GM10847 (cell line): ENCODE measurements at regions not wholly inside any gene's neighbourhood (a gene's known extent, or its start where the extent isn't known, plus 50 kb on each side); places are given as distances from the start of the nearest gene placed in this dataset.

Experiments used
- POLR2A ChIP-seq: IDR thresholded peaks from 2 replicates; pipeline ENCODE4 v1.6.1; 2011; ENCODE audit not compliant: insufficient read length; ENCODE audit errors: extremely low read depth

GRCh38 chr17:70493277-70493874, 324.0 kb downstream of the KCNJ2 start:
- TF ChIP-seq POLR2A: no peak

GRCh38 chr17:70498631-70499030, 329.3 kb downstream of the KCNJ2 start:
- TF ChIP-seq POLR2A: no peak

GRCh38 chr17:70499067-70499786, 329.9 kb downstream of the KCNJ2 start:
- no peak for TF ChIP-seq POLR2A

- no peak for TF ChIP-seq POLR2A
Observed at GRCh38 chr17:70503449-70503848, 334.1 kb downstream of the KCNJ2 start.

- TF ChIP-seq POLR2A: no peak
Observed at GRCh38 chr17:70510288-70510687, 341.0 kb downstream of the KCNJ2 start.

- TF ChIP-seq POLR2A: no peak
Observed at GRCh38 chr17:70517816-70518215, 348.5 kb downstream of the KCNJ2 start.

- no peak for TF ChIP-seq POLR2A
Observed at GRCh38 chr17:70519300-70519699, 350.0 kb downstream of the KCNJ2 start.

- no peak for TF ChIP-seq POLR2A
Observed at GRCh38 chr17:70520447-70520846, 351.1 kb downstream of the KCNJ2 start.

- no peak for TF ChIP-seq POLR2A
Observed at GRCh38 chr17:70520956-70521355, 351.6 kb downstream of the KCNJ2 start.

- TF ChIP-seq POLR2A: no peak
Observed at GRCh38 chr17:70521821-70522256, 352.5 kb downstream of the KCNJ2 start.

GRCh38 chr17:70523426-70523825, 354.1 kb downstream of the KCNJ2 start:
- no peak for TF ChIP-seq POLR2A

- TF ChIP-seq POLR2A: no peak
Observed at GRCh38 chr17:70525961-70526360, 356.6 kb downstream of the KCNJ2 start.

- no peak for TF ChIP-seq POLR2A
Observed at GRCh38 chr17:70527364-70527888, 358.1 kb downstream of the KCNJ2 start.

- TF ChIP-seq POLR2A: no peak
Observed at GRCh38 chr17:70533427-70533826, 364.1 kb downstream of the KCNJ2 start.

- TF ChIP-seq POLR2A: no peak
Observed at GRCh38 chr17:70535986-70536385, 366.7 kb downstream of the KCNJ2 start.

GRCh38 chr17:70539132-70539924, 370.0 kb downstream of the KCNJ2 start:
- no peak for TF ChIP-seq POLR2A
